NT2/D1 (cell line): ENCODE measurements at regions not wholly inside any gene's neighbourhood (a gene's known extent, or its start where the extent isn't known, plus 50 kb on each side); places are given as distances from the start of the nearest gene placed in this dataset.

ENCODE experiments used
- SUZ12 ChIP-seq: IDR thresholded peaks from 2 replicates; pipeline ENCODE4 v1.6.1; 2011; ENCODE audit not compliant: insufficient read length, insufficient read depth; ENCODE audit errors: extremely low read depth
- YY1 ChIP-seq: IDR thresholded peaks from 2 replicates; pipeline ENCODE4 v1.6.1; 2011; ENCODE audit not compliant: insufficient read length, insufficient read depth
- ZNF274 ChIP-seq: IDR thresholded peaks from 2 replicates; pipeline ENCODE4 v1.6.1; 2011; ENCODE audit warnings: mild to moderate bottlenecking, low read depth, low read length

GRCh38 chr12:128056136-128056801, 210.7 kb upstream of the TMEM132C start:
- TF ChIP-seq SUZ12 (no peak), YY1 (no peak), ZNF274 (no peak)
